HG03045 (cell line): ENCODE measurements at regions not wholly inside any gene's neighbourhood (a gene's known extent, or its start where the extent isn't known, plus 50 kb on each side); places are given as distances from the start of the nearest gene placed in this dataset.
"Not testable (repeated sequence)": the region's sequence is repeated elsewhere in the genome, so short reads cannot be mapped to it uniquely, and the experiment has no call there.

Experiments
- ATAC-seq: cut with Tn5 transposase; IDR thresholded peaks from one replicate; pipeline ENCODE4 v1.9.1; 2021; ENCODE audit warnings: mild to moderate bottlenecking, moderate library complexity; ENCODE audit not compliant: unreplicated experiment

GRCh38 chr12:131466932-131467331 lies 244.0 kb upstream of the SFSWAP start:
- ATAC-seq, result no peak

- ATAC-seq, result no peak
Measured at GRCh38 chr12:131468206-131468605, 242.7 kb upstream of the SFSWAP start.

- ATAC-seq, result not testable (repeated sequence)
Measured at GRCh38 chr12:131469945-131470344, 240.9 kb upstream of the SFSWAP start.

- ATAC-seq, result no peak
Measured at GRCh38 chr12:131471271-131471905, 239.5 kb upstream of the SFSWAP start.

GRCh38 chr12:131471946-131472732 lies 238.8 kb upstream of the SFSWAP start:
- no peak for ATAC-seq

- ATAC-seq, result no peak
Measured at GRCh38 chr12:131473261-131473660, 237.6 kb upstream of the SFSWAP start.

- ATAC-seq, result no peak
Measured at GRCh38 chr12:131473741-131474709, 236.9 kb upstream of the SFSWAP start.

- not testable (repeated sequence) for ATAC-seq
Measured at GRCh38 chr12:131475012-131475411, 235.9 kb upstream of the SFSWAP start.

- ATAC-seq, result no peak
Measured at GRCh38 chr12:131477613-131478012, 233.3 kb upstream of the SFSWAP start.

GRCh38 chr12:131478468-131478867 lies 232.4 kb upstream of the SFSWAP start:
- ATAC-seq, result no peak

GRCh38 chr12:131482199-131482598 lies 228.7 kb upstream of the SFSWAP start:
- ATAC-seq, result no peak

GRCh38 chr12:131482686-131483085 lies 228.2 kb upstream of the SFSWAP start:
- no peak for ATAC-seq

- no peak for ATAC-seq
Measured at GRCh38 chr12:131486451-131487230, 224.2 kb upstream of the SFSWAP start.

- no peak for ATAC-seq
Measured at GRCh38 chr12:131487388-131488124, 223.3 kb upstream of the SFSWAP start.

GRCh38 chr12:131489718-131490117 lies 221.2 kb upstream of the SFSWAP start:
- ATAC-seq, result no peak

GRCh38 chr12:131491155-131491554 lies 219.7 kb upstream of the SFSWAP start:
- no peak for ATAC-seq

GRCh38 chr12:131491916-131492490 lies 218.9 kb upstream of the SFSWAP start:
- no peak for ATAC-seq

GRCh38 chr12:131493068-131493826 lies 217.6 kb upstream of the SFSWAP start:
- no peak for ATAC-seq

- no peak for ATAC-seq
Measured at GRCh38 chr12:131494216-131494615, 216.7 kb upstream of the SFSWAP start.
